ENCODE measurements at regions not wholly inside any gene's neighbourhood (a gene's known extent, or its start where the extent isn't known, plus 50 kb on each side); places are given as distances from the start of the nearest gene placed in this dataset.

DNA sequence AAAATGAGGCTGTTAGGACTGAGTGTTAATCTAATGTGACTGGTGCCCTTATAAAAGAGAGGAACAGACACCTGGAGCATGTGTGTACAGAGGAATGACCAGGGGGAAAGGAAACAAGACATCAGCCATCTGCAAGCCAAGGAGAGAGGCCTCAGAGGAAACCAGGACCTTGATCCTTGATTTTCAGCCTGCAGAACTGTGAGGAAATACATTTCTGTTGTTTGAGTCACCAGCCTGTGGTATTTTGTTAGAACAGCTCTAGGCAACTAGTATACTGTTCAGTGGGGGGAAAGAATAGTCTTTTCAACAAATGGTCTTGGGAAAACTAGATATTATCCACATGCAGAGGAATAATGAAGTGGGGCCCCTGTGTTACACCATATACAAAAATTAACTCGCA, 80.6 kb downstream of the CCR1 start:
- no peak for DNase-seq
- no peaks in the 10 kb centered on the region for H3K27me3 ChIP-seq
- TF ChIP-seq, protein P1, sequence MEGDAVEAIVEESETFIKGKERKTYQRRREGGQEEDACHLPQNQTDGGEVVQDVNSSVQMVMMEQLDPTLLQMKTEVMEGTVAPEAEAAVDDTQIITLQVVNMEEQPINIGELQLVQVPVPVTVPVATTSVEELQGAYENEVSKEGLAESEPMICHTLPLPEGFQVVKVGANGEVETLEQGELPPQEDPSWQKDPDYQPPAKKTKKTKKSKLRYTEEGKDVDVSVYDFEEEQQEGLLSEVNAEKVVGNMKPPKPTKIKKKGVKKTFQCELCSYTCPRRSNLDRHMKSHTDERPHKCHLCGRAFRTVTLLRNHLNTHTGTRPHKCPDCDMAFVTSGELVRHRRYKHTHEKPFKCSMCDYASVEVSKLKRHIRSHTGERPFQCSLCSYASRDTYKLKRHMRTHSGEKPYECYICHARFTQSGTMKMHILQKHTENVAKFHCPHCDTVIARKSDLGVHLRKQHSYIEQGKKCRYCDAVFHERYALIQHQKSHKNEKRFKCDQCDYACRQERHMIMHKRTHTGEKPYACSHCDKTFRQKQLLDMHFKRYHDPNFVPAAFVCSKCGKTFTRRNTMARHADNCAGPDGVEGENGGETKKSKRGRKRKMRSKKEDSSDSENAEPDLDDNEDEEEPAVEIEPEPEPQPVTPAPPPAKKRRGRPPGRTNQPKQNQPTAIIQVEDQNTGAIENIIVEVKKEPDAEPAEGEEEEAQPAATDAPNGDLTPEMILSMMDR (IDR thresholded peaks at IDR 0.05; ENCODE audit: low read depth, low read length) = no peak
- no peaks in the 10 kb centered on the region for H3K4me1 ChIP-seq
- H3K36me3 ChIP-seq = no peaks in the 10 kb centered on the region
- no peak overlapping the region for H3K4me3 ChIP-seq (ENCODE audit: low read depth, low read length)
- H3K9me3 ChIP-seq = no peaks in the 10 kb centered on the region

- TF ChIP-seq, protein P1 (IDR thresholded peaks at IDR 0.05; ENCODE audit: low read depth, low read length) = no peak
- DNase-seq = no peak
- H3K27me3 ChIP-seq = no peaks in the 10 kb centered on the region
- H3K36me3 ChIP-seq = no peaks in the 10 kb centered on the region
- H3K9me3 ChIP-seq = no peaks in the 10 kb centered on the region
- no peaks in the 10 kb centered on the region for H3K4me1 ChIP-seq
- H3K4me3 ChIP-seq (ENCODE audit: low read depth, low read length) = no peak overlapping the region
Measured at GRCh38 chr3:46124216-46125177, 83.6 kb downstream of the CCR1 start.

- TF ChIP-seq, protein P1 (IDR thresholded peaks at IDR 0.05; ENCODE audit: low read depth, low read length) = no peak
- no peaks in the 10 kb centered on the region for H3K9me3 ChIP-seq
- H3K4me1 ChIP-seq = no peaks in the 10 kb centered on the region
- no peak for DNase-seq
- H3K4me3 ChIP-seq (ENCODE audit: low read depth, low read length) = no peak overlapping the region
- H3K27me3 ChIP-seq = no peaks in the 10 kb centered on the region
- H3K36me3 ChIP-seq = no peaks in the 10 kb centered on the region
Measured at GRCh38 chr3:46123646-46124045, 84.5 kb downstream of the CCR1 start.

- Histone ChIP-seq H3K4me3 (ENCODE audit: low read depth, low read length) (no peak overlapping the region), H3K27me3 (no peaks in the 10 kb centered on the region), H3K4me1 (no peaks in the 10 kb centered on the region), H3K36me3 (no peaks in the 10 kb centered on the region), H3K9me3 (no peaks in the 10 kb centered on the region)
- DNase-seq = no peak
- TF ChIP-seq, protein P1 (IDR thresholded peaks at IDR 0.05; ENCODE audit: low read depth, low read length) = no peak
Measured at GRCh38 chr3:46122091-46122490, 86.0 kb downstream of the CCR1 start.

GRCh38 chr3:46120983-46121382, 87.1 kb downstream of the CCR1 start:
- no peaks in the 10 kb centered on the region for H3K4me1 ChIP-seq
- TF ChIP-seq, protein P1 (IDR thresholded peaks at IDR 0.05; ENCODE audit: low read depth, low read length) = no peak
- H3K27me3 ChIP-seq = no peaks in the 10 kb centered on the region
- H3K9me3 ChIP-seq = no peaks in the 10 kb centered on the region
- H3K4me3 ChIP-seq (ENCODE audit: low read depth, low read length) = no peak overlapping the region
- H3K36me3 ChIP-seq = no peaks in the 10 kb centered on the region
- DNase-seq = no peak

All from BE2C (cell line).